Stimulated activated CD4-positive, alpha-beta T cell treated with anti-CD3 and anti-CD28 coated beads, Interleukin-12 subunit alpha, Interleukin-12 subunit beta, amount 100 ng/mL, for 48 hours (primary cell): ENCODE measurements at regions not wholly inside any gene's neighbourhood (a gene's known extent, or its start where the extent isn't known, plus 50 kb on each side); places are given as distances from the start of the nearest gene placed in this dataset.
"Not testable (repeated sequence)": the region's sequence is repeated elsewhere in the genome, so short reads cannot be mapped to it uniquely, and the experiment has no call there.

Experiments
- DNase-seq, 3 donors: peaks; one replicate each; pipeline ENCODE4 v3.0.0-alpha.2; 2020; ENCODE audit warnings: low read depth in 2 of 3, low spot score in 1 of 3

- DNase-seq: no peak
Observed at GRCh38 chr21:23817337-23817736, 1789.9 kb downstream of the MRPL39 start.

DNA sequence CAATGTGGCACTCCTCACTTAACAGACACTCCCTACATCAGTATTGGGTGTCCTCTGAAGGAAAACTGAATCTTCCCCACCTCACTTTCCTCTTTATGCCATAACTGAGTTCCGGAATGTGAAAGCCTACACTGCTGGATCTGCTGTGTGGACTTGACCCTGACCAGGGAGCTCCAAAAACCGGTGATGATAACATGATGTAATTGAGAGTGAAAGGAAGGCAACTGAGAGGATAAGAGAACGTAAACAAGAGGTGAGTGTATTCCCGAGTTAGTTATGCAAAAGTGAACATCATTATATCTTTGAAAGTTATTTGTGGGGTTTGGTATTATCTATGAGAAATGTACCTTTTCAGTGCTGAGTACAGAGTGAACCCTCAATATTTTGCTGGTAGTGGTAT is 1794.8 kb downstream of the MRPL39 start:
- no peak for DNase-seq

DNA sequence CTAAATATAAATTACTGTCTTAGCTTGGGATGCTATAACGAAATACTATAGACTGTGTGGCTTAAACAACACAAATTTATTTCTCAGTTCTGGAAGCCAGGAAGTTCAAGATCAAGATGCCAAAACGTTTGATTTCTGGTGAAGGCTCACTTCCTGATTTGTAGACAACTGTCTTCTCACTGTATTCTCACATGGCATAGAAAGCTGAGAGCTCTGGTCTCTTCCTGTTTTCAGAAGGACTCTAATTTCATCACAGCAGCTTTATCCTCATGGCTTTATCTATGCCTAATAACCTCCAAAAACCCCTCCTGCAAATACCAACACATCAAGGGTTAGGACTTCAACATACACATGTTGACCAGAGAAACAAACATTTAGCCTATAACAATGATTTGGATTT is 1795.5 kb downstream of the MRPL39 start:
- no peak for DNase-seq

DNA sequence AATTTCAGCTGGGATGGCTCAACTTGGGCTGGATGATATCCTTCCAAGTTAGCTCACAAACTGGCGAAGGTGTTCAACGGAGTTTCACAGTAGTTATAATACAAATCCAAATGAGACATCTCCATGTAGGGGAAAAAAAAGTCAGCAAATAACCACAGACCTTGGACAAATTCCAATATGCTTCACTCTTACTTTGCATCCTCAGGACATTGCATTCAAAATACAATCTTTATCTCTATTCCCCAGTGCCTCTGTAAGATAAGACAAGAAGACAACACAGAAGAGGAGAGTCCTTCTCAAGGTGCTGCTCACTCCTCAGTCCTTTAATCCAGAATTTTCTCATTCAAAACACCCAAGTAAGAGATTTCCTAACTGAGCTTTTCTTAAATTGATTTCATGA is 1797.7 kb downstream of the MRPL39 start:
- no peak for DNase-seq

DNA sequence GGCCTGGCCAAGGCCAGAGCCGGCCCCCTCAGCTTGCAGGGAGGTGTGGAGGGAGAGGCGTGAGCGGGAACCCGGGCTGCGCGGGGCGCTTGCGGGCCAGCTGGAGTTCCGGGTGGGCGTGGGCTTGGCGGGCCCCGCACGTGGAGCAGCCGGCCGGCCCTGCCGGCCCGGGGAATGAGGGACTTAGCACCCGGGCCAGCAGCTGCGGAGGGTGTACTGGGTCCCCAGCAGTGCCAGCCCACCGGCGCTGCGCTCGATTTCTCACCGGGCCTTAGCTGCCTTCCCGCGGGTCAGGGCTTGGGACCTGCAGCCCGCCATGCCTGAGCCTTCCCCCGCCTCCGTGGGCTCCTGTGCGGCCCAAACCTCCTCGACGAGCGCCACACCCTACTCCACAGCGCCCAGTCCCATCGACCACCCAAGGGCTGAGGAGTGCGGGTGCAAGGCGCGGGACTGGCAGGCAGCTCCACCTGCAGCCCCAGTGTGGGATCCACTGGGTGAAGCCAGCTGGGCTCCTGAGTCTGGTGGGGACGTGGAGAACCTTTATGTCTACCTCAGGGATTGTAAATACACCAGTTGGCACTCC is 1800.2 kb downstream of the MRPL39 start:
- DNase-seq: not testable (repeated sequence)

- DNase-seq: no peak
Observed at GRCh38 chr21:23804866-23805265, 1802.4 kb downstream of the MRPL39 start.

- DNase-seq: no peak
Observed at GRCh38 chr21:23801292-23801691, 1806.0 kb downstream of the MRPL39 start.

GRCh38 chr21:23799376-23799775 is 1807.9 kb downstream of the MRPL39 start:
- DNase-seq: no peak

- no peak for DNase-seq
Observed at GRCh38 chr21:23792300-23792699, 1815.0 kb downstream of the MRPL39 start.

- no peak for DNase-seq
Observed at GRCh38 chr21:23789864-23790263, 1817.4 kb downstream of the MRPL39 start.

- no peak for DNase-seq
Observed at GRCh38 chr21:23780326-23780725, 1827.0 kb downstream of the MRPL39 start.

DNA sequence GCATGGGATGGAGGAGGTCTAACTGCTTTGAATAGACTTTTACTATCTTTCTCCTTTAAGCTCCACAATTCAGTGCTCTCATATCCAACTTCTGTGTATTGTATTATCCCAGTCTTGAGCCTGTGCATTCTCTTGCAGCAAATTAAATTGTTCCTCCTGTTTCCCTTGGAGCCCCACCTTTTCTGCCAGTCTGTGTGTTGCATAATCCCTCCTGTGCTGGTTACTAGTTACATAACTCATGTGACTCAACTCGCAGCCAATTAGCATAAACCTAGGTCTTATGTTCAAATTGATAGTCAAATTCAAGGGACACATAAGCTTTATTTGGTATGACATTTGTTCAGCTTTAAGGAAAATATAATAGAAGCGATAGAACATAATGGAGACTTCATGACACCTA is 1863.5 kb downstream of the MRPL39 start:
- DNase-seq: no peak

DNA sequence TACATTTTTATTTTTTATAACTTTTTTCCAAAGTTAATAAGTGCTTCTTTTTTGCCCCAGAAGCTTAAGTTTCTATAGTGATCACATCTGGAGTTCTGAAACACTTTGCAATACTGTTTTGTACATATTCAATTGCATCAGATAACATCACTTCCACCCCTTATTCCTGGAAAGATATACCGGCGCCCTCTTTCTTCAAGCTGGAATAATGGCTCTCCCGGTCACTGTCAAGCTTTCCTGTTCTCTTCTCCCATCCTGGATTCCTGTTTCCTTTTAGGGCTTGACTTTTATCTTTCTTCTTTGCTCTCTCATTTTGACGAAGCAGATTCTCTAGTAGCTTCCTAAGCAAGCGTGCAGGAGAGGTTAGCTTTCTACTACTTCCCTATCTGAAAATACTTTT is 1866.8 kb downstream of the MRPL39 start:
- DNase-seq: no peak

DNA sequence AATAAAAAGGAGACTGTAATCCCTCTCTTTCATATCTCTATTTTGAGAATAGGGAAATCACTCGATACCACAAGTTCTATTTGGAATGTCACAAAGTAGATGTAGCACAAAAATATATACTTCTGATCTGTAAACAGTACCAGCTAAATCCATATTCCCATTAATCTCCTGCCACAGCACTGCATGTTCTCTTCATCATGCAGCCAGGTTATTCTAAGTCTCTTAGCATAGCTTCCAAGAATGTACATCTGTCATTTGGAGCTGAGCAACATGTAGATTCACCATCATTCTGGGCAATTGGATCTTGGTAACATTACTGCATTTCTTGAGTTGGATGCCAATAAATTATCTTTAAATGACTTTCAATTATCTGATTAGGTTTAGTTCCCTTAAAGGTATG is 1874.5 kb downstream of the MRPL39 start:
- no peak for DNase-seq

GRCh38 chr21:23729331-23729730 is 1878.0 kb downstream of the MRPL39 start:
- DNase-seq: no peak

GRCh38 chr21:23725576-23725975 is 1881.7 kb downstream of the MRPL39 start:
- no peak for DNase-seq

GRCh38 chr21:23718446-23719285 is 1888.6 kb downstream of the MRPL39 start:
- no peak for DNase-seq

DNA sequence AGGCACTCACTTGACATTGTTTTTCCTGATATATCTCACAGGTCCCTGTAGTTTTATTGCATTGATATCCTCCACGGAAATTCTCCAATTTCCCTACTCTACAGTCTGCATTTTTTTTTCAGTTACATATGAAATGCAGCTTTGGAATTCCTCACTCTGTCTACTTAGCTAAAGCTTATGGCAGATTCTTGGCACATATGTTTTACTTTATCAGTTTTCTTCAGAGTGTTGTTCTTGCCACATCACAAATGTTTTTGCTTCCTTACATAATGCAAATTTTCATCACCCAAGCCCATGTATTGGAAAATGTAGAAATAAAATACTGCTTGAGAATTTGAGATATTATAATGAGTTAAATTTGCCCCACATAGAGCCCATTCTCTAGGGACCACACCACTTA is 1895.1 kb downstream of the MRPL39 start:
- no peak for DNase-seq

DNA sequence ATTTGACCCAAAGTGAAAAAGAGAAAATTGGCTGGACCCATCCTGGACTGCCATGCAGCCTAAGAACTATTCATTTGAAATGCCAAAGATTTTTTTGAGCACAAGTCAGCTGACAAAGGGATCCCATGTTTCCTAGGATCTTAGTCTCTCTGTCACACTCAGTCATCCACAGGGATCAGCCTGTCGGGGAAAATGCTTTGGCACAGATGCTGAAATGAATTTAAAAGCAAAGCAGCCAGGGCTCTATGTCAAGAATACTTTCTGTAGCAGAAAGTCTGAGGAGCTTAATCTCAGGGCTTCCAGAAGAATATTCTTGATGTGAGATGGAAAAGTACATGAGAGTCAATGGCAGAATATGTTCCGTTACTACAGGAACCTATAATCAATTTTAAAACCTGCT is 1900.8 kb downstream of the MRPL39 start:
- DNase-seq: no peak

- DNase-seq: no peak
Observed at GRCh38 chr21:23699402-23699801, 1907.9 kb downstream of the MRPL39 start.

- no peak for DNase-seq
Observed at GRCh38 chr21:23698619-23699018, 1908.7 kb downstream of the MRPL39 start.

DNA sequence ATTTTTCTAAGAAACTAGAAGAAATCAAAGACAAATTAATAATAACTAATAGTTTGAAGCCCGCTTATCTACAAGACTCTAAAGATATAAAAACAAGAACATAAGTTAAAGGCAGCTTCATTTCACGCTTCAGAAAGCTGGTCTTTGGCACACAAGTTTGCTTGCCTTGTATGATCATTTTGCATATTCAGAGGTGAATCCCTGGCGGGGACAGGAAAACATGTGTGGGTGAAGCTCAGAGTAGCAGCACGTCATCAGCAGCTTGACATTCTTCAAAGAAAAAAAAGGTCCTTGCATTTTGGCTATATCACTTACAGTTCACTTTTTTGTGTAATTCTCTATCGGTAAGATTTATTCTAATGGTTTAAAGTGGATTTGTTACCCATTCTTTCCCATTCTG is 1911.8 kb downstream of the MRPL39 start:
- no peak for DNase-seq

- no peak for DNase-seq
Observed at GRCh38 chr21:23694390-23694789, 1912.9 kb downstream of the MRPL39 start.
